Pancreas (tissue), 10 donors: ENCODE measurements at regions not wholly inside any gene's neighbourhood (a gene's known extent, or its start where the extent isn't known, plus 50 kb on each side); places are given as distances from the start of the nearest gene placed in this dataset.

Experiments
- ATAC-seq, 4 donors: fragments of 200-7000 bp; cut with Tn5 transposase; one replicate each; pipeline versions ENCODE4 v1.8.0 to v1.9.1; 2020; ENCODE audit warnings: mild to moderate bottlenecking in 4 of 4, moderate library complexity in 4 of 4
- DNase-seq, 6 donors: peaks; one replicate each; pipeline ENCODE4 v3.0.0-alpha.2; 2020
- FAIRE-seq: peaks from 2 replicates; lab custom pipeline; 2012; peaks lifted over from hg19 to GRCh38; lab: Jason Lieb, UNC
- H3K27ac ChIP-seq, 4 donors: fragments of 200-600 bp; sonication (generic); 1 replicate in 3 of 4; 2 replicates in 1 of 4; pipeline versions ENCODE4 v1.5.0 to v1.8.0; 2020
- H3K27me3 ChIP-seq, 4 donors: fragments of 200-600 bp; one replicate each; pipeline ENCODE4 v1.8.0; 2021
- H3K36me3 ChIP-seq, 3 donors: fragments of 200-600 bp; sonication (generic) in 1 of 3; one replicate each; pipeline versions ENCODE4 v1.5.0 to v1.8.0; 2020 to 2021
- H3K4me1 ChIP-seq, 3 donors: fragments of 200-600 bp; one replicate each; pipeline ENCODE4 v1.8.0; 2021
- H3K4me3 ChIP-seq, 4 donors: fragments of 200-600 bp; sonication (generic) in 2 of 4; one replicate each; pipeline versions ENCODE4 v1.5.0 to v1.8.0; 2020 to 2021
- H3K9me3 ChIP-seq, 4 donors: fragments of 200-600 bp; one replicate each; pipeline ENCODE4 v1.8.0; 2021
- WGBS, 2 donors: extraction: QIAGEN DNeasy Blood & Tissue Kit; methylation state at CpG; one replicate each; pipeline ENCODE4 v1.1.7; 2013; 5-methylcytosine and 5-hydroxymethylcytosine counted together
- intact Hi-C, 3 donors: fragments of 100-400 bp; cut with DNase I; formaldehyde crosslinking; loops; one replicate each; pipeline versions ENCODE4 v1.11.1 to v1.14.2; 2022
- TF ChIP-seq, protein P1 (sequence below), 4 donors: fragments of 200-600 bp; sonication (generic) in 3 of 4; IDR thresholded peaks; one replicate each; pipeline versions ENCODE4 v1.5.0 to v1.8.0; 2021; ENCODE audit warnings: antibody characterized with exemption in 4 of 4
- donor health status: healthy with polysubstance abuse.
- donor health status: DM: no; HTN: no; CAD: no; lungs with moderate emphysema.
- donor health status: DM: no; HTN: no; CAD: no.
- donor health status: control.
- donor health status: control.
- donor health status: Bipolar disorder and iron deficiency.
- donor health status: DM: yes; HTN: yes; CAD: no.
- donor health status: DM: no; HTN: no; CAD: no.
- donor health status: DM: no; HTN: no; CAD: no.
- donor health status: DM: yes; HTN: yes; CAD: no.

DNA sequence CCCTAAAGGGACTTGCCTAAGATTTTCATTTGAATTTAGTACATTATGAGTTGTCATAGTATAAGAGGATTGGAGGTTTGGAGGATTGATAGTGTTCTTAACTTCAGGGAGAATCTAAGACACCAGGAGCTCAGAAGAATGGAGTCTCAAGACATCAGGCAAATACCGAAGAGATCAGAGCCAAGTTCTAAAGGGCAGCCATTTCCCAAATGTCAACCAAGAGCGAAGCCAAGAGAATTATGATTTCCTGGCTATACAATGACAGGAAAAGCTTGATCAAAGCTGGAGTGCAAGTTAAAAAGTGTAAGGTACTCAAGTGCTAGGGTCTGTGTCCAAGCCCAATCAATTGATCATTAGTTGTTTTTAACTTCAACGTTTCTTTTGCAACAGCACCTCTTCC lies 283.0 kb upstream of the FN1 start:
- H3K9me3 ChIP-seq = no peaks in the 10 kb centered on the region
- WGBS, 2 donors = 62 to 74% methylated on average over 3 of the region's 3 CpGs
- intact Hi-C loops = no loop called here
- ATAC-seq (no peak), FAIRE-seq (no peak), DNase-seq (no peak)
- no peak overlapping the region for H3K27ac ChIP-seq
- no peak overlapping the region for H3K4me3 ChIP-seq
- no peaks in the 10 kb centered on the region for H3K36me3 ChIP-seq
- no peaks in the 10 kb centered on the region for H3K27me3 ChIP-seq
- TF ChIP-seq, protein P1, sequence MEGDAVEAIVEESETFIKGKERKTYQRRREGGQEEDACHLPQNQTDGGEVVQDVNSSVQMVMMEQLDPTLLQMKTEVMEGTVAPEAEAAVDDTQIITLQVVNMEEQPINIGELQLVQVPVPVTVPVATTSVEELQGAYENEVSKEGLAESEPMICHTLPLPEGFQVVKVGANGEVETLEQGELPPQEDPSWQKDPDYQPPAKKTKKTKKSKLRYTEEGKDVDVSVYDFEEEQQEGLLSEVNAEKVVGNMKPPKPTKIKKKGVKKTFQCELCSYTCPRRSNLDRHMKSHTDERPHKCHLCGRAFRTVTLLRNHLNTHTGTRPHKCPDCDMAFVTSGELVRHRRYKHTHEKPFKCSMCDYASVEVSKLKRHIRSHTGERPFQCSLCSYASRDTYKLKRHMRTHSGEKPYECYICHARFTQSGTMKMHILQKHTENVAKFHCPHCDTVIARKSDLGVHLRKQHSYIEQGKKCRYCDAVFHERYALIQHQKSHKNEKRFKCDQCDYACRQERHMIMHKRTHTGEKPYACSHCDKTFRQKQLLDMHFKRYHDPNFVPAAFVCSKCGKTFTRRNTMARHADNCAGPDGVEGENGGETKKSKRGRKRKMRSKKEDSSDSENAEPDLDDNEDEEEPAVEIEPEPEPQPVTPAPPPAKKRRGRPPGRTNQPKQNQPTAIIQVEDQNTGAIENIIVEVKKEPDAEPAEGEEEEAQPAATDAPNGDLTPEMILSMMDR (IDR thresholded peaks at IDR 0.05) = no peak
- no peaks in the 10 kb centered on the region for H3K4me1 ChIP-seq

DNA sequence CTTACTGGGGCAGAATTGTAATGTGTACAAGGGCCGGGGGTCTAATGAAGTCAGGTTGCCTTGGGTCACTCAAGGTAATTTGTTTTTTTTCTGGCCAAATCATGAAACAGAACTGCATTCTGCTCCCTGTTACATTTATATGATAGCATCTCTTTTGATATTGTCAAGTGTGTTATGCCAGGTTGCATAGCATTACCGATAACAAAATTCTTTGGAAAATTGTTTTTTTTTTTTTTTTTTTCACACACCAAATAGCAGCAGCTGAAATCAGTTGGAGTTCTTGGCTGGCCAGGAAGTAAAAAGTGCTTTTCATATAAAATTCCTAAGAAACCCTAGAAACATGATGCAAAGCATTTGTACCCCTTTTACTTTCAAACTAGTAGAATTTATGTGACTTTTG lies 282.6 kb upstream of the FN1 start:
- DNase-seq = no peak

DNA sequence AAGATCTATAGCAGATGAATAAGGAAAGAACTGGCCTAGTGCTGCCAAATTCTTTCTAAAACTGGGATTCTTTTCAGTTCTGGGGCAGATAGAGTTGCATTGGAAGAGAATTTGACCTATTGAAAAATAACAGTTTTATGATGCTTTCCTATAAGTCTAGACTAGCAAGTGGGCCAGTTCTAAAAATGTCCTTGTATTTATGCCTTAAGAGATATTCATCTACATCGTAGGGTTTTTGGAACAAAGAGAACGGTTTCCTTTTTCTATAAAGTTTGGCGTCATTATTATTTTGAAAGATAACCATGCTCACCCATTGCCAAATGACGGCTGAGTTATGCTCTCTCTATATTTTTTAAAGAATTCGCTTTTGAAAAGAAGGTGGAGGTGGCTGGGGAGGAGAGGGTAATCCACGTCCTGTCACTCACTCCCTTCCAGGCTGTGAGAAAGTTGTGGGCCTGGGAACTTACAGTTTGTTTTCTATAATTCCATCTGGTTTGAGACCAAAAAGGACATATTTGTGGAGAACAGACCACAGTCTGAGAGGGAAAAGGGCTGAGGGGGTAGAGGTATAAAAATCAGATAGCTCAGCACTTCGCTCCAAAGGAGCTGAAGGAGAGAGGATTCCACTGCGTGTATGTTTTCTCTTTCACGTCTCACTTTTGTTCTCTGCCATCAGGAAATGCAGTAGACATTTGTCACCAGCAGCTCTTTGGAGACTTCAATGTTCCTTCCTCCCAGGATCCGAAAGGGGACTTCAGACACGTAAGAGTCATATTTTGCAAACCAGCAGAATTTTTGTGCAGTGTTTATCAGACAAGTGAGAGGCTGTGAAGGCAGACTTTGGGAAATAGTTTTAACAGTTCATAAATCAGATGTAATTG lies 281.9 kb upstream of the FN1 start:
- Histone ChIP-seq H3K4me3 (no peak overlapping the region), H3K27me3 (no peaks in the 10 kb centered on the region), H3K9me3 (no peaks in the 10 kb centered on the region), H3K4me1 (no peaks in the 10 kb centered on the region), H3K36me3 (no peaks in the 10 kb centered on the region), H3K27ac (no peak overlapping the region)
- intact Hi-C loops = no loop called here
- no peak for FAIRE-seq
- no peak for ATAC-seq
- WGBS, 2 donors = 59 to 67% methylated on average over 11 of the region's 11 CpGs
- DNase-seq = no peak
- TF ChIP-seq, protein P1 (IDR thresholded peaks at IDR 0.05) = no peak

More for the DNA sequence above, 282.6 kb upstream of the FN1 start:
- H3K36me3 ChIP-seq = no peaks in the 10 kb centered on the region
- intact Hi-C loops = no loop called here
- FAIRE-seq = no peak
- no peak overlapping the region for H3K4me3 ChIP-seq
- 49 to 64% methylated on average over 2 of the region's 2 CpGs for WGBS, 2 donors
- no peaks in the 10 kb centered on the region for H3K27me3 ChIP-seq
- no peak for ATAC-seq
- H3K27ac ChIP-seq = no peak overlapping the region
- H3K4me1 ChIP-seq = no peaks in the 10 kb centered on the region
- TF ChIP-seq, protein P1 (IDR thresholded peaks at IDR 0.05) = no peak
- H3K9me3 ChIP-seq = no peaks in the 10 kb centered on the region

DNA sequence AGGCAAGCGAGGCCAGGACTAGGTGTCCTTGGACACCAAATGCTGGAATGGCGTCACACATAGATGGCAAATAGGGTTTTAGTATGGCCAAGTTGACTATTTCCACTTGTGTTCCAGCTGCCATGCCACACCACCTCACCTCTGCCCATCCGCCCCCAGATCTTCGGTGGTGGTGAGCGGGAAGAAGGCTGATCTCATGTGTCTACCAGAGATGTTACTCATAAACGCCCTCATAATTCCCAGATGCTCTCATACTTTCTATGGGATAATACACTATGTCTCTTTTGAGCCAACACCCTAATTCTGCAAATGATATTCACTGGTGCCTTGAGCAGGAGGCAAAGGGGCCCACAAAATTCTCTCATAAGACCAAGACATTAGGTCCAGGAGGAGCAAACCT lies 281.1 kb upstream of the FN1 start:
- TF ChIP-seq, protein P1 (IDR thresholded peaks at IDR 0.05) = no peak
- intact Hi-C loops = no loop called here
- 81 to 86% methylated on average over 6 of the region's 6 CpGs for WGBS, 2 donors
- H3K27ac ChIP-seq = no peak overlapping the region
- no peak for FAIRE-seq
- H3K4me1 ChIP-seq = no peaks in the 10 kb centered on the region
- no peaks in the 10 kb centered on the region for H3K9me3 ChIP-seq
- no peak for DNase-seq
- H3K36me3 ChIP-seq = no peaks in the 10 kb centered on the region
- ATAC-seq = no peak
- no peaks in the 10 kb centered on the region for H3K27me3 ChIP-seq
- H3K4me3 ChIP-seq = no peak overlapping the region
